HEK293T (cell line): ENCODE measurements at regions not wholly inside any gene's neighbourhood (a gene's known extent, or its start where the extent isn't known, plus 50 kb on each side); places are given as distances from the start of the nearest gene placed in this dataset.

Experiments used
- CTCF ChIA-PET: fragments of 350-600 bp; formaldehyde crosslinking; extraction: SDS; loops from one replicate; lab custom pipeline; 2021; ENCODE audit warnings: antibody characterized with exemption, inconsistent platforms; lab: Yijun Ruan, JAX
- POLR2A ChIA-PET: fragments of 350-600 bp; formaldehyde crosslinking; extraction: SDS; loops from one replicate; lab custom pipeline; 2020; ENCODE audit warnings: antibody characterized with exemption, inconsistent platforms; lab: Yijun Ruan, JAX
- DNase-seq: peaks from one replicate; pipeline ENCODE4 v3.0.0; 2012; ENCODE audit warnings: mixed read lengths; ENCODE audit errors: extremely low spot score
- BHLHE40 ChIP-seq: fragments of 450-650 bp; IDR thresholded peaks from 2 replicates; pipeline ENCODE4 v1.6.1; 2016; ENCODE audit warnings: mild to moderate bottlenecking, moderate library complexity, borderline replicate concordance
- CTBP1 ChIP-seq: fragments of 450-650 bp; IDR thresholded peaks from 2 replicates; pipeline ENCODE4 v1.6.1; 2016; ENCODE audit warnings: borderline replicate concordance
- ELF4 ChIP-seq: fragments of 450-650 bp; IDR thresholded peaks from 2 replicates; pipeline ENCODE4 v1.6.1; 2017; ENCODE audit warnings: antibody characterized with exemption
- FOXA1 ChIP-seq: fragments of 450-650 bp; IDR thresholded peaks from 2 replicates; pipeline ENCODE4 v1.6.1; 2016; ENCODE audit warnings: mild to moderate bottlenecking
- FOXK2 ChIP-seq: fragments of 450-650 bp; IDR thresholded peaks from 2 replicates; pipeline ENCODE4 v1.6.1; 2016; ENCODE audit warnings: mild to moderate bottlenecking
- HDGF ChIP-seq: fragments of 450-650 bp; IDR thresholded peaks from 2 replicates; pipeline ENCODE4 v1.6.1; 2017; ENCODE audit warnings: antibody characterized with exemption, borderline replicate concordance
- L3MBTL2 ChIP-seq: fragments of 450-650 bp; conservative IDR thresholded peaks from 2 replicates; pipeline ENCODE4 v1.6.1; 2016; ENCODE audit warnings: mild to moderate bottlenecking
- LEF1 ChIP-seq: fragments of 450-650 bp; IDR thresholded peaks from 2 replicates; pipeline ENCODE4 v1.6.1; 2017; ENCODE audit warnings: mild to moderate bottlenecking, borderline replicate concordance
- SP1 ChIP-seq: fragments of 450-650 bp; IDR thresholded peaks from 2 replicates; pipeline ENCODE4 v1.6.1; 2017
- ZNF384 ChIP-seq: fragments of 450-650 bp; IDR thresholded peaks from 2 replicates; pipeline ENCODE4 v1.6.1; 2016
- TF ChIP-seq, protein P1 (sequence below): fragments of 450-650 bp; IDR thresholded peaks from 2 replicates; pipeline ENCODE4 v1.6.1; 2016

DNA sequence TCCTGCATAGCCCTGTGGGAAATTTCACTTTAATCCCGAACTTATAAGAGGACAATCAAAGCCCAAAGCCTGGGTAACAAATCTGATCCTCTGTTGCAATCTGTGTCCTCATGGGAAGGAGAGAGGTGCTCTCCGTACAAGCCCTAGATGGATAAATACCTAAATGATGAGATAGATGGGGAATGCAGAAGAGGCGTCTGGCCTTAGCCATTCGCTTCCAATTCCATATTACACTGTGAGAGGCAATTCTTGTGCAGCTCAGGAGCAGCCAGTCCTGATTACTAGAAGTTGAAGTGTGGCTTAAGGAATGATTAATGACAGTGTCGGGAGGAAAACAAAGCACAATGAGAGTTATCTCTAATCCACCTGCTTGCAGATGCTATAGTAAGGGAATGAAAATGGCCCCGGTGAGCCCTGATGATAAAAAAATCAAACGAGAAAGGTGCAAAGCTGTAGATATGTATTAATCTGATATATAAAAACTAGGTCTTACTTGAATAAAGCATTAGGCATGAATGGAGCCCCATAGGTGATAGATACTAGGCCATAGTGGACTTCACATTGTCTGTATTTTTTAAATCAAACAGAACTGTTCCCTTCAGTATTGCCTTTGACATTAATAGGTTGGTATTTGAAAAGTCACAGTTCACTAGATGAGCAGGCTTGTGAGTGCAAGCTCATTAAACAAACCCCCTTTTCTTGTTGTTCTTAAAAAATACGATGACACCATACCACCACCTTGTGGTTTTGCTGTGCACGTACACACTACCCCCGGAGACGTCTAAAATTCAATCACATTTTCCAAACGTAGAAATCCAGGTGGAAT, 54.2 kb upstream of the TMCO5A start:
- TF ChIP-seq, protein P1, sequence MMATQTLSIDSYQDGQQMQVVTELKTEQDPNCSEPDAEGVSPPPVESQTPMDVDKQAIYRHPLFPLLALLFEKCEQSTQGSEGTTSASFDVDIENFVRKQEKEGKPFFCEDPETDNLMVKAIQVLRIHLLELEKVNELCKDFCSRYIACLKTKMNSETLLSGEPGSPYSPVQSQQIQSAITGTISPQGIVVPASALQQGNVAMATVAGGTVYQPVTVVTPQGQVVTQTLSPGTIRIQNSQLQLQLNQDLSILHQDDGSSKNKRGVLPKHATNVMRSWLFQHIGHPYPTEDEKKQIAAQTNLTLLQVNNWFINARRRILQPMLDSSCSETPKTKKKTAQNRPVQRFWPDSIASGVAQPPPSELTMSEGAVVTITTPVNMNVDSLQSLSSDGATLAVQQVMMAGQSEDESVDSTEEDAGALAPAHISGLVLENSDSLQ, result no peak
- TF ChIP-seq L3MBTL2 (no peak), ZNF384 (no peak), LEF1 (no peak)
- ChIA-PET CTCF (interaction anchor here (0.6 to 1.5 kb wide), 4 partner anchors 12 to 1328 kb away, joined by 3 read pairs; no protein-coding TSS in a partner anchor), POLR2A (no interaction called here)
- peak; percentile 31 for DNase-seq

DNA sequence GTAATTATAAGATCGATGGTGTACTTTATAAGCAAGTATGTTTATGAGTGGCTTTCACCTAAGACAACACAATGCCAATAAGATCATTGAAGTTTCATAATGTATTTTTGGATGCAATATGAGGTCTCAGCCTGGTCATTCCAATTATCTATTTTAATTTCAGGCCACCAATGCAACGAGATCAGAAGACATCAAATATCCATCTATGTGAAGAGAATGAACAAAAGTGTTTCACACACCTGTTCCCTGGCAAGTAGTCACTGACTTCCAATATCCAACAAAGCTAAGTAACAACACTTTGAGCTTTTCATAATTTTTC, 53.6 kb upstream of the TMCO5A start:
- TF ChIP-seq FOXA1, result no peak
- CTCF ChIA-PET, result interaction anchor here (0.7 to 1.5 kb wide), 3 partner anchors 11 to 747 kb away, joined by 3 to 7 read pairs (median 3); no protein-coding TSS in a partner anchor
- POLR2A ChIA-PET, result no interaction called here
- DNase-seq, result no peak

DNA sequence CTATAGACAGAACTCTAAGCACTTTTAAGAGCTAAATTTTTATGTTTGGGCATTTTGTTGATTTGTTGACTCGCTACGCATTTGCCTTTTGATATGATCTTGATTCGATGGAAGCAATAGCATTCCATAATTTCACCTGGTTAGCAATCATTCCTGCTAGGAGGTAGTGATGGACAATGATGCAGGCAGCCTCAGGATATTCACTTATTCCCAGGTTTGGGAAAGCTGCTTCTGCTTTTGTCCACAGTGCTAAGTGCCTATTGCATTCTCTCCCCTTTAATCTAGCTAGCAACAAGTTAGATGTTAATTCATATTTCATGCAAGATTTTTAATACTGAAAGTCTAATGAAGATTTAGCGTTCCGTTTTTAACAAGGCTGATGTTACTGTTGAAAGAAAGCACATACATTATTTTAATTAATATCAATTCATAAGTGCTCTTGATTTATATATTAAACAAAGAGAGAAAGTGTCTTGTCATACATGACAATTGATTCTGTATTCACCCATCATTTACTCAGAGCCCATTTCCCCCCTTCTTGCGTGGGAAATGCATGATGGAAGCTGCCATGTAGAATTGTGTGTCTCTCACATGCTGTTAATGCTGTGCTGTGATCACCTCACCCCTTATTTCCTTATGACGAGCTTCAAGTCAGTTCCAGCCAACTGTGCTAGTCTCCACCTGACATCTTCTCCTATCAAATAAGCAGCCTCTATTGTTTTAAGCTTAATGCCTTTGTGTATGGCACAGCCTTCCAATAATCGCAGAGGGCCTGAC, 53.0 kb upstream of the TMCO5A start:
- no peak for TF ChIP-seq FOXK2
- no peak for TF ChIP-seq CTBP1
- TF ChIP-seq FOXA1, result no peak
- TF ChIP-seq L3MBTL2, result no peak
- TF ChIP-seq, protein P1, result no peak
- TF ChIP-seq BHLHE40, result no peak
- no peak for TF ChIP-seq HDGF
- TF ChIP-seq SP1, result no peak
- no peak for TF ChIP-seq ELF4
- POLR2A ChIA-PET, result no interaction called here
- no peak for DNase-seq
- CTCF ChIA-PET, result interaction anchor here (0.7 to 1.5 kb wide), 3 partner anchors 11 to 1073 kb away, joined by 3 to 7 read pairs (median 4); no protein-coding TSS in a partner anchor

DNA sequence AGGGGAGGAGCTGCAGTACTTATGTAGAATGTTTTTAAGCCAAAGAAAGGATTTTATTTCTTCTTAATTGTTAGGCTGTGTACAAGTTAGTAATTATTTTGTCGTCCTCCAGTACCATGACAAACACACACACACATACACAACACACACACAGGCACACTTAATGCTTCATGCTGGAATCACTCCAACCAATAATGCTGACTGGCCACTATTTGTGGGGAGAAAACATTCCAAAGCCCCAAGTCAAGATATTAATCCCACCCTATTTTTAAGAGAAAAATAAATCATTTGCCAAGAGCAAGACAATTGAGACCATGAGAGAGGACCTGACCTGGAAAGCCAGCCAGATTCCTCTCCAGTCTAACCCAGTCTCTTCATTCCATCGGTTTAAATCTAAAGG, 51.8 kb upstream of the TMCO5A start:
- no peak for TF ChIP-seq LEF1
- no peak for DNase-seq
- ChIA-PET CTCF (no interaction called here), POLR2A (no interaction called here)
